GM23338 (cell line): ENCODE measurements at regions not wholly inside any gene's neighbourhood (a gene's known extent, or its start where the extent isn't known, plus 50 kb on each side); places are given as distances from the start of the nearest gene placed in this dataset.

ENCODE experiments used
- ATAC-seq: fragments of 200-7000 bp; cut with Tn5 transposase; 3 replicates; pipeline ENCODE4 v1.9.1; 2020
- DNase-seq: peaks from one replicate; pipeline ENCODE4 v3.0.0-alpha.2; 2015; ENCODE audit warnings: low spot score
- H2AFZ ChIP-seq: fragments of 200-600 bp; sonication (generic); 2 replicates; pipeline ENCODE4 v1.8.0; 2016; ENCODE audit warnings: antibody characterized with exemption, mild to moderate bottlenecking, moderate library complexity
- H3F3A ChIP-seq: fragments of 200-600 bp; sonication (generic); replicated peaks from 2 replicates; pipeline ENCODE4 v1.8.0; 2017; ENCODE audit warnings: antibody characterized with exemption, mixed run types, low read depth
- H3K27ac ChIP-seq: fragments of 200-600 bp; sonication (generic); 2 replicates; pipeline ENCODE4 v1.6.1; 2016; ENCODE audit warnings: low read depth
- H3K27me3 ChIP-seq: fragments of 200-600 bp; sonication (generic); 2 replicates; pipeline ENCODE4 v1.8.0; 2016; ENCODE audit warnings: mild to moderate bottlenecking, mixed run types, moderate library complexity; ENCODE audit not compliant: insufficient read depth
- H3K36me3 ChIP-seq: fragments of 200-600 bp; sonication (generic); 2 replicates; pipeline ENCODE4 v1.8.0; 2016; ENCODE audit warnings: mild to moderate bottlenecking; ENCODE audit not compliant: insufficient read depth
- H3K4me1 ChIP-seq: fragments of 200-600 bp; sonication (generic); 2 replicates; pipeline ENCODE4 v1.8.0; 2016; ENCODE audit warnings: mild to moderate bottlenecking, moderate library complexity; ENCODE audit not compliant: insufficient read depth
- H3K4me2 ChIP-seq: fragments of 200-600 bp; sonication (generic); 2 replicates; pipeline ENCODE4 v1.7.1; 2017; ENCODE audit warnings: mixed run types
- H3K4me3 ChIP-seq: fragments of 200-600 bp; sonication (generic); 2 replicates; pipeline ENCODE4 v1.6.1; 2016; ENCODE audit warnings: mixed run types
- H3K79me2 ChIP-seq: fragments of 200-600 bp; sonication (generic); replicated peaks from 2 replicates; pipeline ENCODE4 v1.8.0; 2017; ENCODE audit warnings: mild to moderate bottlenecking; ENCODE audit not compliant: insufficient read depth
- H3K9me2 ChIP-seq: fragments of 200-600 bp; sonication (generic); 2 replicates; pipeline ENCODE4 v1.8.0; 2017; ENCODE audit not compliant: insufficient read depth
- H4K20me1 ChIP-seq: fragments of 200-600 bp; sonication (generic); replicated peaks from 2 replicates; pipeline ENCODE4 v1.8.0; 2017; ENCODE audit warnings: mild to moderate bottlenecking; ENCODE audit not compliant: insufficient read depth
- H3K27ac Mint-ChIP-seq: 2 replicates; pipeline ENCODE4 v1.8.0; 2020; ENCODE audit warnings: inconsistent platforms, mild to moderate bottlenecking, moderate library complexity, mixed read lengths
- H3K27me3 Mint-ChIP-seq: 3 replicates; pipeline ENCODE4 v1.8.0; 2022; ENCODE audit warnings: low read depth, mild to moderate bottlenecking, moderate library complexity, mixed read lengths, inconsistent platforms; ENCODE audit not compliant: insufficient read depth, poor library complexity
- H3K36me3 Mint-ChIP-seq: 3 replicates; pipeline ENCODE4 v1.8.0; 2021; ENCODE audit warnings: low read depth, mild to moderate bottlenecking, inconsistent platforms, moderate library complexity, mixed read lengths
- H3K4me1 Mint-ChIP-seq: 3 replicates; pipeline ENCODE4 v1.8.0; 2020; ENCODE audit warnings: mild to moderate bottlenecking, inconsistent platforms, mixed read lengths
- H3K4me3 Mint-ChIP-seq: 3 replicates; pipeline ENCODE4 v1.8.0; 2021; ENCODE audit warnings: moderate library complexity, mild to moderate bottlenecking, inconsistent platforms, mixed read lengths
- H3K9me3 Mint-ChIP-seq: 3 replicates; pipeline ENCODE4 v1.8.0; 2020; ENCODE audit warnings: moderate library complexity, mild to moderate bottlenecking, inconsistent platforms, mixed read lengths
- CREB1 ChIP-seq: fragments of 250-450 bp; sonication (Bioruptor Pico); IDR thresholded peaks from 2 replicates; pipeline ENCODE4 v1.5.0; 2020; ENCODE audit warnings: low read depth, mild to moderate bottlenecking, moderate library complexity
- CTCF ChIP-seq, 2 experiments: fragments of 200-600 bp in 1 of 2; sonication (generic) in 1 of 2; conservative IDR thresholded peaks; 2 replicates each; pipeline versions ENCODE4 v1.5.1 to v1.6.1; 2016 to 2017; ENCODE audit warnings: antibody characterized with exemption in 2 of 2, low read depth in 2 of 2, mild to moderate bottlenecking in 2 of 2, moderate library complexity in 1 of 2
- ETS1 ChIP-seq: IDR thresholded peaks from 2 replicates; pipeline ENCODE4 v1.6.1; 2016; ENCODE audit warnings: antibody characterized with exemption
- EZH2 ChIP-seq: fragments of 200-600 bp; sonication (generic); IDR thresholded peaks from one replicate; pipeline ENCODE4 v1.8.0; 2017; ENCODE audit warnings: antibody characterized with exemption, mild to moderate bottlenecking, low read depth; ENCODE audit not compliant: unreplicated experiment
- EZH2phosphoT487 ChIP-seq: fragments of 200-600 bp; sonication (generic); IDR thresholded peaks from one replicate; pipeline ENCODE4 v1.8.1; 2018; ENCODE audit warnings: antibody characterized with exemption; ENCODE audit not compliant: unreplicated experiment
- JUNB ChIP-seq: IDR thresholded peaks from one replicate; pipeline ENCODE4 v1.6.1; 2016; ENCODE audit warnings: antibody characterized with exemption; ENCODE audit not compliant: unreplicated experiment
- NANOG ChIP-seq: IDR thresholded peaks from 2 replicates; pipeline ENCODE4 v1.6.1; 2016; ENCODE audit warnings: antibody characterized with exemption, borderline replicate concordance
- POLR2AphosphoS5 ChIP-seq: IDR thresholded peaks from 2 replicates; pipeline ENCODE4 v1.6.1; 2016; ENCODE audit warnings: antibody characterized with exemption, low read depth
- REST ChIP-seq: IDR thresholded peaks from one replicate; pipeline ENCODE4 v1.6.1; 2018; ENCODE audit warnings: antibody characterized with exemption; ENCODE audit not compliant: unreplicated experiment
- STAT1 ChIP-seq: IDR thresholded peaks from one replicate; pipeline ENCODE4 v1.6.1; 2016; ENCODE audit warnings: antibody characterized with exemption; ENCODE audit not compliant: unreplicated experiment
- ZNF114 ChIP-seq: fragments of 250-450 bp; sonication (Bioruptor Pico); IDR thresholded peaks from 2 replicates; pipeline ENCODE4 v1.5.0; 2020; ENCODE audit warnings: mild to moderate bottlenecking, moderate library complexity
- ZNF331 ChIP-seq: fragments of 250-450 bp; sonication (Bioruptor Pico); IDR thresholded peaks from 2 replicates; pipeline ENCODE4 v1.5.0; 2020; ENCODE audit warnings: low read depth, mild to moderate bottlenecking, moderate library complexity
- ZNF462 ChIP-seq: fragments of 250-450 bp; sonication (Bioruptor Pico); IDR thresholded peaks from 2 replicates; pipeline ENCODE4 v1.5.0; 2020; ENCODE audit warnings: mild to moderate bottlenecking, moderate library complexity

GRCh38 chr1:30551603-30552002, 171.8 kb downstream of the MATN1 start:
- DNase-seq (no peak), ATAC-seq (no peak)
- TF ChIP-seq ZNF462 (CRISPR knock-in tag) (no peak), EZH2phosphoT487 (no peak), EZH2 (no peak), POLR2AphosphoS5 (no peak), CTCF (conservative IDR thresholded peaks at IDR 0.05; ENCODE audit: low read depth in 2 of 2) (no peak), ZNF331 (no peak), STAT1 (no peak), REST (no peak), CREB1 (CRISPR knock-in tag) (no peak), JUNB (no peak), ETS1 (no peak), NANOG (no peak), ZNF114 (CRISPR knock-in tag) (no peak)
- H3K27ac ChIP-seq = no peak overlapping the region
- no peaks in the 10 kb centered on the region for H3K36me3 Mint-ChIP-seq
- H3K4me3 Mint-ChIP-seq = no peak overlapping the region
- H3K9me3 Mint-ChIP-seq = peaks cover 32% of the 10 kb centered on the region; the same call in 2 of the 3 replicates
- H3F3A ChIP-seq = no peaks in the 10 kb centered on the region
- peaks cover 3% of the 10 kb centered on the region; the same call in 1 of the 2 replicates for H3K9me2 ChIP-seq
- no peaks in the 10 kb centered on the region for H3K36me3 ChIP-seq
- no peaks in the 10 kb centered on the region for H3K4me1 ChIP-seq
- no peak overlapping the region for H2AFZ ChIP-seq
- H4K20me1 ChIP-seq = no peaks in the 10 kb centered on the region
- no peaks in the 10 kb centered on the region for H3K79me2 ChIP-seq
- no peak overlapping the region for H3K4me3 ChIP-seq
- H3K27me3 ChIP-seq = no peaks in the 10 kb centered on the region
- H3K27ac Mint-ChIP-seq = no peak overlapping the region
- H3K4me1 Mint-ChIP-seq = no peaks in the 10 kb centered on the region
- H3K4me2 ChIP-seq = no peak overlapping the region
- H3K27me3 Mint-ChIP-seq = peaks cover 3% of the 10 kb centered on the region
